Activated CD4-positive, alpha-beta T cell treated with anti-CD3 and anti-CD28 coated beads, Interleukin-2, amount 50 U/mL, for 24 hours (primary cell): ENCODE measurements at regions not wholly inside any gene's neighbourhood (a gene's known extent, or its start where the extent isn't known, plus 50 kb on each side); places are given as distances from the start of the nearest gene placed in this dataset.
"Not testable (repeated sequence)": the region's sequence is repeated elsewhere in the genome, so short reads cannot be mapped to it uniquely, and the experiment has no call there.

Source experiments
- DNase-seq, 2 donors: peaks; one replicate each; pipeline ENCODE4 v3.0.0-alpha.2; 2020; ENCODE audit warnings: low read depth in 1 of 2, low spot score in 1 of 2

GRCh38 chr18:67455890-67456501 is 60.5 kb downstream of the DSEL start:
- DNase-seq, result no peak

GRCh38 chr18:67453901-67454300 is 62.6 kb downstream of the DSEL start:
- no peak for DNase-seq

GRCh38 chr18:67451960-67452359 is 64.6 kb downstream of the DSEL start:
- no peak for DNase-seq

- not testable (repeated sequence) for DNase-seq
Measured at GRCh38 chr18:67451101-67451500, 65.4 kb downstream of the DSEL start.

GRCh38 chr18:67433971-67434370 is 82.5 kb downstream of the DSEL start:
- DNase-seq, result no peak

GRCh38 chr18:67432806-67433205 is 83.7 kb downstream of the DSEL start:
- DNase-seq, result no peak

- no peak for DNase-seq
Measured at GRCh38 chr18:67428805-67429204, 87.7 kb downstream of the DSEL start.

GRCh38 chr18:67428158-67428557 is 88.4 kb downstream of the DSEL start:
- no peak for DNase-seq

GRCh38 chr18:67426486-67426885 is 90.0 kb downstream of the DSEL start:
- DNase-seq, result no peak

GRCh38 chr18:67425672-67426071 is 90.8 kb downstream of the DSEL start:
- DNase-seq, result no peak

GRCh38 chr18:67421651-67422050 is 94.9 kb downstream of the DSEL start:
- no peak for DNase-seq

GRCh38 chr18:67417864-67418523 is 98.5 kb downstream of the DSEL start:
- peak in 1 of 2 donors; percentile 11 for DNase-seq

GRCh38 chr18:67411116-67411515 is 105.4 kb downstream of the DSEL start:
- DNase-seq, result no peak

GRCh38 chr18:67410075-67411070 is 106.1 kb downstream of the DSEL start:
- DNase-seq, result no peak

GRCh38 chr18:67408240-67408639 is 108.3 kb downstream of the DSEL start:
- no peak for DNase-seq

GRCh38 chr18:67406714-67407113 is 109.8 kb downstream of the DSEL start:
- DNase-seq, result no peak

- DNase-seq, result no peak
Measured at GRCh38 chr18:67402543-67402942, 114.0 kb downstream of the DSEL start.

GRCh38 chr18:67400502-67401117 is 115.9 kb downstream of the DSEL start:
- DNase-seq, result no peak

GRCh38 chr18:67386032-67386431 is 130.5 kb downstream of the DSEL start:
- no peak for DNase-seq

GRCh38 chr18:67385455-67385854 is 131.1 kb downstream of the DSEL start:
- DNase-seq, result no peak

- not testable (repeated sequence) for DNase-seq
Measured at GRCh38 chr18:67384057-67384456, 132.5 kb downstream of the DSEL start.
